HFF-Myc (cell line): ENCODE measurements at regions not wholly inside any gene's neighbourhood (a gene's known extent, or its start where the extent isn't known, plus 50 kb on each side); places are given as distances from the start of the nearest gene placed in this dataset.

Experiments used
- DNase-seq: peaks from one replicate; pipeline ENCODE4 v3.0.0-alpha.2; 2011; ENCODE audit warnings: low read depth; ENCODE audit errors: extremely low read depth
- H3K4me3 ChIP-seq: replicated peaks from 2 replicates; pipeline ENCODE4 v1.5.1; 2011; ENCODE audit warnings: low read depth, mild to moderate bottlenecking, control low read depth, low read length
- CTCF ChIP-seq: IDR thresholded peaks from 2 replicates; pipeline ENCODE4 v1.5.1; 2012; ENCODE audit warnings: mild to moderate bottlenecking, low read depth, low read length, control low read depth; ENCODE audit errors: missing control alignments

- TF ChIP-seq CTCF = no peak
- DNase-seq = no peak
- H3K4me3 ChIP-seq = no peak overlapping the region
Measured at GRCh38 chr2:7744827-7745226, 827.6 kb downstream of the RNF144A start.

- H3K4me3 ChIP-seq = no peak overlapping the region
- no peak for TF ChIP-seq CTCF
- no peak for DNase-seq
Measured at GRCh38 chr2:7745369-7745768, 828.2 kb downstream of the RNF144A start.

- no peak overlapping the region for H3K4me3 ChIP-seq
- no peak for DNase-seq
- TF ChIP-seq CTCF = no peak
Measured at GRCh38 chr2:7748717-7749415, 831.7 kb downstream of the RNF144A start.

GRCh38 chr2:7749895-7750559, 832.8 kb downstream of the RNF144A start:
- DNase-seq = no peak
- TF ChIP-seq CTCF = no peak
- H3K4me3 ChIP-seq = no peak overlapping the region

- no peak for TF ChIP-seq CTCF
- no peak for DNase-seq
- no peak overlapping the region for H3K4me3 ChIP-seq
Measured at GRCh38 chr2:7752291-7752690, 835.1 kb downstream of the RNF144A start.

GRCh38 chr2:7753777-7754176, 836.6 kb downstream of the RNF144A start:
- no peak overlapping the region for H3K4me3 ChIP-seq
- no peak for TF ChIP-seq CTCF
- DNase-seq = no peak
